Panc1 (cell line): ENCODE measurements at regions not wholly inside any gene's neighbourhood (a gene's known extent, or its start where the extent isn't known, plus 50 kb on each side); places are given as distances from the start of the nearest gene placed in this dataset.

Source experiments
- CTCF ChIP-seq: fragments of 450-650 bp; IDR thresholded peaks from 2 replicates; pipeline ENCODE4 v1.5.1; 2017; ENCODE audit warnings: mild to moderate bottlenecking
- SIN3A ChIP-seq: IDR thresholded peaks from 2 replicates; pipeline ENCODE4 v1.6.1; 2012; ENCODE audit warnings: low read depth, mild to moderate bottlenecking, low read length, moderate library complexity, borderline replicate concordance; ENCODE audit not compliant: insufficient read depth
- TF ChIP-seq, protein P1 (sequence below), 2 experiments: IDR thresholded peaks; 2 replicates each; pipeline ENCODE4 v1.6.1; 2011 to 2012; ENCODE audit warnings: low read depth in 2 of 2, control low read depth in 1 of 2, low read length in 1 of 2, mild to moderate bottlenecking in 1 of 2, moderate library complexity in 1 of 2; ENCODE audit not compliant: insufficient read depth in 1 of 2

GRCh38 chr5:122602700-122603099, 172.2 kb upstream of the SNX2 start:
- no peak for TF ChIP-seq CTCF
- TF ChIP-seq, protein P1, sequence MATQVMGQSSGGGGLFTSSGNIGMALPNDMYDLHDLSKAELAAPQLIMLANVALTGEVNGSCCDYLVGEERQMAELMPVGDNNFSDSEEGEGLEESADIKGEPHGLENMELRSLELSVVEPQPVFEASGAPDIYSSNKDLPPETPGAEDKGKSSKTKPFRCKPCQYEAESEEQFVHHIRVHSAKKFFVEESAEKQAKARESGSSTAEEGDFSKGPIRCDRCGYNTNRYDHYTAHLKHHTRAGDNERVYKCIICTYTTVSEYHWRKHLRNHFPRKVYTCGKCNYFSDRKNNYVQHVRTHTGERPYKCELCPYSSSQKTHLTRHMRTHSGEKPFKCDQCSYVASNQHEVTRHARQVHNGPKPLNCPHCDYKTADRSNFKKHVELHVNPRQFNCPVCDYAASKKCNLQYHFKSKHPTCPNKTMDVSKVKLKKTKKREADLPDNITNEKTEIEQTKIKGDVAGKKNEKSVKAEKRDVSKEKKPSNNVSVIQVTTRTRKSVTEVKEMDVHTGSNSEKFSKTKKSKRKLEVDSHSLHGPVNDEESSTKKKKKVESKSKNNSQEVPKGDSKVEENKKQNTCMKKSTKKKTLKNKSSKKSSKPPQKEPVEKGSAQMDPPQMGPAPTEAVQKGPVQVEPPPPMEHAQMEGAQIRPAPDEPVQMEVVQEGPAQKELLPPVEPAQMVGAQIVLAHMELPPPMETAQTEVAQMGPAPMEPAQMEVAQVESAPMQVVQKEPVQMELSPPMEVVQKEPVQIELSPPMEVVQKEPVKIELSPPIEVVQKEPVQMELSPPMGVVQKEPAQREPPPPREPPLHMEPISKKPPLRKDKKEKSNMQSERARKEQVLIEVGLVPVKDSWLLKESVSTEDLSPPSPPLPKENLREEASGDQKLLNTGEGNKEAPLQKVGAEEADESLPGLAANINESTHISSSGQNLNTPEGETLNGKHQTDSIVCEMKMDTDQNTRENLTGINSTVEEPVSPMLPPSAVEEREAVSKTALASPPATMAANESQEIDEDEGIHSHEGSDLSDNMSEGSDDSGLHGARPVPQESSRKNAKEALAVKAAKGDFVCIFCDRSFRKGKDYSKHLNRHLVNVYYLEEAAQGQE (IDR thresholded peaks at IDR 0.05; ENCODE audit: insufficient read depth in 1 of 2, low read depth in 2 of 2, low read length in 1 of 2), result no peak
- TF ChIP-seq SIN3A, result no peak
